ENCODE measurements at regions not wholly inside any gene's neighbourhood (a gene's known extent, or its start where the extent isn't known, plus 50 kb on each side); places are given as distances from the start of the nearest gene placed in this dataset.

GRCh38 chr13:26989957-26990713 lies 181.5 kb downstream of the USP12 start:
- no peak for DNase-seq (ENCODE audit: low read depth in 4 of 4, low spot score in 1 of 4)

GRCh38 chr13:26989261-26989956 lies 182.2 kb downstream of the USP12 start:
- DNase-seq (ENCODE audit: low read depth in 4 of 4, low spot score in 1 of 4): no peak

DNA sequence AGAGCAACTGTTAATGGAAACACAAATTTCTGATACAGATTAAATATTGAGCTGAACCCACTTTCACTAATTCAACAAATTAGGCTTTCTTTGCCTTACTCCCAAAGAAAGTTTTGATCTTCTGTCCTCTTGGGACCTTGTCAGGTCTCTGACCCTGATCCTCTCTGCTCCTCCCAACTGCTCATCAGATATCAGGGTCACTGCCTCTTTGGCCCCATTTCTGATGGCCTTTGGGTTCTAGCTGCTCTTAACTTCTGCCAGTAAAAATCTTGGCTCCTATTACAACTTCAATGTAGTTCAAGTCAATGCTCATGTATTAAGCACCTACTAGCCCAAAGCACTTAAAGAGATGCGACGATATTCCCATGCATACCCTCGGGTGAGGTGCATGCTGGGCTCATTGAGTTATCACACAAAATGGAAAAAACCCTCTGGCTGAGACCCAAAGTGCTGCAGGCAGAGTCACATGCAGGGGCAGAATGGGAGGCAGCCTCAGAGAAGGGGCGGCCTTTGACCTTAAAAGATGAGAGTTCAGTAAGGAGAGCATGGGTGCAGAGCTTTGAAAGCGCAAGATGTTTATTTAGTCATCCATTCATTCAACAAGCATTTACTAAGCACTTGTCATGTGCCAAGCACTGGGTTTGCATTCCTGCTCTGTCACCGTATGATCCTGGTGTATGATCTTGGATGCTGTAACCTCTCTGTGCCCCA lies 183.4 kb downstream of the USP12 start:
- no peak for DNase-seq (ENCODE audit: low read depth in 4 of 4, low spot score in 1 of 4)

- no peak for DNase-seq (ENCODE audit: low read depth in 4 of 4, low spot score in 1 of 4)
These were observed 184.1 kb downstream of the USP12 start for GRCh38 chr13:26987486-26988013.

GRCh38 chr13:26985285-26985878 lies 186.2 kb downstream of the USP12 start:
- peak; percentile 36 to 57 (median 54) for DNase-seq (ENCODE audit: low read depth in 4 of 4, low spot score in 1 of 4)

- DNase-seq (ENCODE audit: low read depth in 4 of 4, low spot score in 1 of 4): no peak
These were observed 187.3 kb downstream of the USP12 start for GRCh38 chr13:26984337-26984736.

GRCh38 chr13:26983543-26984320 lies 187.9 kb downstream of the USP12 start:
- no peak for DNase-seq (ENCODE audit: low read depth in 4 of 4, low spot score in 1 of 4)

DNA sequence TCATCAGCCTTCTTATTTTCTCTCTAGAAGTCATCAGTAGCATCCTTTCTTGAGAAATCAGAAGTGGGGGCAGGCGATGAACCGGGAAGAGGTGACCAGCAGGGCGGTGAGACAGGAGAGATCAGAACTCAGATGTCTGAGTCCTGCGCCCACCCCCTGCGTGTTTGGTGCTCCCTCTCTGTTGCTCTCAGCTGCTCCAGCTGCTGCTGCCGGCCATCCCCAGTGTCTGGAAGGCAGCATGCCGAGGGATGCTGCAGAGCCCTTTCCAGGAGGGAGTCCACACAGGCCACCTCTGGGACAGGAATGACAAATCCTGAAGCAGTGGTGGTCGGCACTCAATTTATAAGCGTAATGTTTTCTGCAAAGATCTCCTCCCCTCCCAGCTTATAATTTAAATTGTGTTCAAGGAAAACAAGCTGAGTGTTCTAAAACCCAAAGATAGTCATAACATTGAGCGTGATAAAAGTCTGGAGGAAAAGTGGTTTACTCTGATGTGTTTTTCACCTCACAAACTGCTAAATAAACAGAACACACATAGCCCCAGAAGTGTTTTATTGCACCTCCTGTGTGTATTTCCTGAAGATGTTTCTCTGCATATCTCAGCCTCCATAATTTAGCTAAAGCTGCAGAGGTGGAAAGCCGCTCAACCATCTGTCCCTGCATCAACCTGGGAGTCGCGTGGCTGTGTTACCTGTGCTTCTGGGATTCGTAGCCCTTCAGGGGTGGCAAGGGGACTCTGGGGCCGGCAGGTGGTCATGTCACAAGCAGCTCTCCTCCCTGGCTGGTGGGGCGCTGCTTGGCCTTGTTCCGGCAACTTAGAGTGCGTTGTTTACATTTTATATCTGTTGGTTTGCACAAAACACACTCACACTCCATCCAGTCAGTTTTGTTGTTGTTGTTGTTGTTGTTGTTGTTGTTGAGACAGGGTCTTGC lies 191.2 kb downstream of the USP12 start:
- no peak for DNase-seq (ENCODE audit: low read depth in 4 of 4, low spot score in 1 of 4)

- DNase-seq (ENCODE audit: low read depth in 4 of 4, low spot score in 1 of 4): no peak
These were observed 192.3 kb downstream of the USP12 start for GRCh38 chr13:26979334-26979733.

GRCh38 chr13:26978081-26978860 lies 193.3 kb downstream of the USP12 start:
- no peak for DNase-seq (ENCODE audit: low read depth in 4 of 4, low spot score in 1 of 4)

DNA sequence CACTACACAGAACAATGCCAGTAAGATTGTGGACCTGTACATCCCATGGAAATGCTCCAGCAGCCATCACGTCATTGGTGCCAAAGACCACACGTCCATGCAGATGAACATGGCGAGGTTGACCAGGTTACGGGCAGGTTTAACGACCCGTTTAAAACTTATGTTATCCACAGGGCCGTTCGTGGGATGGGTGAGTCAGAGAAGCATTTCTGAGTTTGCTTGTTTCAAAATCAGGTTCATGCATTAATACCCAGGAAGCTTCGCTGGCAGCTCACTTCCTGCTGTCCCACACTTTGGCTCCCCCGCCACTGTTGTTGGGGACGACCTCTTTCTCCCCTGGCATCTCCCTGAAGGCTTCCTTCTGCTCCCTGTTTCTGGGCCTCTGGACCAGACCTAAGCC lies 194.1 kb downstream of the USP12 start:
- DNase-seq (ENCODE audit: low read depth in 4 of 4, low spot score in 1 of 4): no peak

DNA sequence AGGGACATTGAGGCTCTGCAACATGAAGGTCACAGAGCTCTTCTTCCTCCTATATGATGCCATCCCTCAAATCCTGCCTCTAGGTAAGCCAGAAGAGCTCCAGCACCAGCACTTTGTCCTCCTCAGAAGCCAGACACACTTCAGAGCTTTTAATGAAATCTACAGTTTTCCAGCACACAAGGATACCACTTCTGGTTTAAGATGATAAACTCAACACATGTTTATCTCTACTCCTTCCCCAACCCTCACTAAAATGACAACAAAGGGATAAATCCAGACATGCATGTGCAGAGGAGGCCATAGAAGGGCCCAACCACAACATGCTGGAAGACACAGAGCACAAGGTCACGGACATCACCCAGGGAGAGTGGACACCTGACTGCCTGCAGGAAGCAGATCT lies 195.3 kb downstream of the USP12 start:
- DNase-seq (ENCODE audit: low read depth in 4 of 4, low spot score in 1 of 4): no peak

DNA sequence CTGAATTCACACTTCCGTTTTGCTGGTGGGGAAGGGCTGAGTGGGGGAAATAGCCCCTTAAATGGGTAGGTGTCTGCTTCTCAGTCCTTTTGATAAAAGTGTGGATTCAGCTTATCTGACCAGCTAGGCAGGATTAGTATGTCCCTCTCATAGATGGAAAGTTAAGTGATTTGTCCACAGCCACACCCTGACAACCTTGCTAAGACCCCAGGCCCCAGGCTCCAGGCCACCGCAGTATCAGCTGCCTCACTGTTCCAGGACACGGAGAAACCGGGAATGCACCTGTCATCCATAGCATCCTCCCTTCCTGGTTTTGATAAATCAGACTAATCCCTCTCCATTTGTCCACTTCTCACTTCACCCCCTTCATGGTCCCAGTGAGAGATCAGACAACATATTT lies 197.7 kb downstream of the USP12 start:
- DNase-seq (ENCODE audit: low read depth in 4 of 4, low spot score in 1 of 4): no peak

DNA sequence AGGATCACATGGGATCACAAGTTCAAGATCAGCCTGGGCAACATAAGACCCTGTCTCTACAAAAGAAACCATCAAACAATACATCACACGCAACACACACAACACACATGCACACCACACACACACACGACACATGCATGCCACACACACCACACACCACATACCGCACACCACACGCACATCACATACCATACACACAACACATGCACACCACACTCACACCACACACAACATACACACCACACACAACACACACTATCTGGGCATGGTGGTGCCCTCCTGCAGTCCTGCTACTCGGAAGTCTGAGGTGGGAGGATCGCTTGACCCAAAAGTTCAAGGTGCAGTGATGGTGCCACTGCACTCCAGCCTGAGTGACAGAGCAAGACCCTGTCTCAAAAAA lies 198.3 kb downstream of the USP12 start:
- no peak for DNase-seq (ENCODE audit: low read depth in 4 of 4, low spot score in 1 of 4)

DNA sequence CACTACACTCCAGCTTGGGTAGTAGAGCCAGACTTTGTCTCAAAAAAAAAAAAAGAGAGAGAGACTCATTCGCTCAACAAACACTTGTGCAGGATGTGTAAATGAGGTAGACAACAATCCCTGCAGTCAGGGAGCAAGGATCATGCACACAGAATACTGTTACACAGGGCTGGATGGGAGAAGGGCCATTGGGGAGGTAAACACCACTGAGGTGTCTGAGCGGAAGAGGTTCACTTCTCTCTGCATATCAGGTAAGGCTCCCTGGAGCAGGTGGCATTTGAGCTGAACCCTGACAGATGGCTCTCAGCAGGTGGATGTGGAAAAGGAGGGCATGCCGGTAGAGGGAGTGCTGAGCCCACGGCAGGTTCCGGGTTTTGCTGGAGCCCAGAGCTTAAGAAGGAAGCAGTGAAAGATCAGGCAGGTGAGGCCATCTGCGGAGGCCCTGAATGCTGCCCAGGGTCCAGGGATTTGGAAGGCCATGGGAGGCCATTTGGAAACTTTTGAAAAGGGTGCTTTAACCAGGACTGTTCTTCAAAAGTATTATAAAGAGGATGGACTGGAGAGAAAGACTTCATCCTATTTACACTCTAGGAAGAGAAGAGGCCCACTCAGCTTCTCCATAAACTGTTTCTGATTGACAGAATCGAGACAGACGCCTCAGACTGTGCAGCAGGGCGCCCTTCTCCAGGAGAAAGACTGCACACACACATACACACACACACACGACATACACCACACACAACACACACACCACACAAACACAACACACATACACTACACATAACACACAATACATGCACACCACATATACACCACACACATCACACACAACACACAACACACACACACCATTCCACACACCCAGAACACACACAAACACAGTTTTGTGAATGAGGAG lies 199.4 kb downstream of the USP12 start:
- DNase-seq (ENCODE audit: low read depth in 4 of 4, low spot score in 1 of 4): peak in 1 of 4 experiments; percentile 13

GRCh38 chr13:26968431-26969341 lies 202.9 kb downstream of the USP12 start:
- no peak for DNase-seq (ENCODE audit: low read depth in 4 of 4, low spot score in 1 of 4)

Data from stimulated activated CD4-positive, alpha-beta T cell treated with anti-CD3 and anti-CD28 coated beads, Interleukin-1b, Interleukin-23, amount 100 ng/mL, for 24 hours (primary cell).